ENCODE measurements at regions not wholly inside any gene's neighbourhood (a gene's known extent, or its start where the extent isn't known, plus 50 kb on each side); places are given as distances from the start of the nearest gene placed in this dataset.

- TF ChIP-seq EP300 (IDR thresholded peaks at IDR 0.05) = no peak
- no peak for TF ChIP-seq POLR2AphosphoS5 (IDR thresholded peaks at IDR 0.05)
- no peak for TF ChIP-seq CTCF (IDR thresholded peaks at IDR 0.05)
- TF ChIP-seq POLR2A (IDR thresholded peaks at IDR 0.05) = no peak
- Histone ChIP-seq H3K27ac (no peak overlapping the region), H3K9me3 (no peaks in the 10 kb centered on the region), H3K27me3 (no peaks in the 10 kb centered on the region), H3K4me3 (no peak overlapping the region), H3K36me3 (no peaks in the 10 kb centered on the region), H3K4me1 (peaks cover 0 to 14% (median 0%) of the 10 kb centered on the region in 3 donors)
- ATAC-seq = no peak
- 80 to 86% methylated on average over 1 to 3 of the region's 4 CpGs for WGBS, 2 donors (ENCODE audit: low coverage in 1 of 2)
These were observed 172.9 kb upstream of the IL12B start for GRCh38 chr5:159503236-159503635.

GRCh38 chr5:159504106-159504856 lies 174.0 kb upstream of the IL12B start:
- Histone ChIP-seq H3K27me3 (no peaks in the 10 kb centered on the region), H3K36me3 (no peaks in the 10 kb centered on the region), H3K4me1 (peaks cover 0 to 14% (median 0%) of the 10 kb centered on the region in 3 donors), H3K27ac (peak overlapping the region in 1 of 4 donors; percentile 59), H3K9me3 (no peaks in the 10 kb centered on the region), H3K4me3 (no peak overlapping the region)
- no peak for ATAC-seq
- TF ChIP-seq EP300 (IDR thresholded peaks at IDR 0.05) = no peak
- no peak for TF ChIP-seq CTCF (IDR thresholded peaks at IDR 0.05)
- no peak for TF ChIP-seq POLR2A (IDR thresholded peaks at IDR 0.05)
- no peak for TF ChIP-seq POLR2AphosphoS5 (IDR thresholded peaks at IDR 0.05)
- 10 to 13% methylated on average over 2 of the region's 2 CpGs for WGBS, 2 donors (ENCODE audit: low coverage in 1 of 2)

GRCh38 chr5:159504857-159505304 lies 174.6 kb upstream of the IL12B start:
- ATAC-seq = peak; percentile 51
- Histone ChIP-seq H3K4me1 (peaks cover 0 to 14% (median 0%) of the 10 kb centered on the region in 3 donors), H3K36me3 (no peaks in the 10 kb centered on the region), H3K27me3 (no peaks in the 10 kb centered on the region), H3K27ac (peak overlapping the region in 1 of 4 donors; percentile 59), H3K9me3 (no peaks in the 10 kb centered on the region), H3K4me3 (no peak overlapping the region)
- 6 to 24% methylated on average over 5 to 7 of the region's 7 CpGs for WGBS, 2 donors (ENCODE audit: low coverage in 1 of 2)
- TF ChIP-seq POLR2AphosphoS5 (IDR thresholded peaks at IDR 0.05) (no peak), POLR2A (IDR thresholded peaks at IDR 0.05) (no peak), CTCF (IDR thresholded peaks at IDR 0.05) (no peak), EP300 (IDR thresholded peaks at IDR 0.05) (no peak)

GRCh38 chr5:159507055-159507454 lies 176.8 kb upstream of the IL12B start:
- WGBS, 2 donors (ENCODE audit: low coverage in 1 of 2) = 78 to 79% methylated on average over 1 to 2 of the region's 2 CpGs
- no peak for ATAC-seq
- TF ChIP-seq CTCF (IDR thresholded peaks at IDR 0.05) (no peak), EP300 (IDR thresholded peaks at IDR 0.05) (no peak), POLR2AphosphoS5 (IDR thresholded peaks at IDR 0.05) (no peak), POLR2A (IDR thresholded peaks at IDR 0.05) (no peak)
- Histone ChIP-seq H3K36me3 (no peaks in the 10 kb centered on the region), H3K4me1 (peaks cover 0 to 14% (median 0%) of the 10 kb centered on the region in 3 donors), H3K27me3 (no peaks in the 10 kb centered on the region), H3K4me3 (no peak overlapping the region), H3K9me3 (no peaks in the 10 kb centered on the region), H3K27ac (no peak overlapping the region)

GRCh38 chr5:159507661-159508060 lies 177.4 kb upstream of the IL12B start:
- Histone ChIP-seq H3K36me3 (no peaks in the 10 kb centered on the region), H3K9me3 (no peaks in the 10 kb centered on the region), H3K27ac (no peak overlapping the region), H3K4me3 (no peak overlapping the region), H3K4me1 (peaks cover 0 to 14% (median 0%) of the 10 kb centered on the region in 3 donors), H3K27me3 (no peaks in the 10 kb centered on the region)
- 100% methylated on average over 1 to 3 of the region's 3 CpGs for WGBS, 2 donors (ENCODE audit: low coverage in 1 of 2)
- TF ChIP-seq EP300 (IDR thresholded peaks at IDR 0.05) = no peak
- TF ChIP-seq POLR2A (IDR thresholded peaks at IDR 0.05) = no peak
- no peak for TF ChIP-seq CTCF (IDR thresholded peaks at IDR 0.05)
- no peak for TF ChIP-seq POLR2AphosphoS5 (IDR thresholded peaks at IDR 0.05)
- no peak for ATAC-seq

Measured in gastroesophageal sphincter (tissue), 4 donors.